ENCODE measurements at regions not wholly inside any gene's neighbourhood (a gene's known extent, or its start where the extent isn't known, plus 50 kb on each side); places are given as distances from the start of the nearest gene placed in this dataset.

GRCh38 chr6:105790635-105791034, 295.5 kb upstream of the PRDM1 start:
- TF ChIP-seq CTCF (IDR thresholded peaks at IDR 0.05; ENCODE audit: low read depth, low read length, missing input control) (no peak), HNF4G (IDR thresholded peaks at IDR 0.05) (no peak), REST (IDR thresholded peaks at IDR 0.05) (no peak)
